ENCODE measurements at regions not wholly inside any gene's neighbourhood (a gene's known extent, or its start where the extent isn't known, plus 50 kb on each side); places are given as distances from the start of the nearest gene placed in this dataset.

- Histone ChIP-seq H4K20me1 (ENCODE audit: control insufficient read depth, insufficient read depth, insufficient read length) (no peaks in the 10 kb centered on the region), H3K9me3 (ENCODE audit: control insufficient read depth, low read depth, low read length) (no peaks in the 10 kb centered on the region), H3K23ac (ENCODE audit: insufficient read length, low read depth, low read length) (no peak overlapping the region), H2BK5ac (ENCODE audit: insufficient read length, low read length) (no peak overlapping the region), H3T11ph (ENCODE audit: low read length) (no peak overlapping the region), H3K4me1 (ENCODE audit: insufficient read depth, low read length) (0 out of 2 replicates have a peak, but pooled peaks cover 5% of the 10 kb centered on the region), H2AFZ (ENCODE audit: low read length) (no peak overlapping the region), H2BK12ac (ENCODE audit: insufficient read length, low read depth, low read length) (no peak overlapping the region), H2BK15ac (ENCODE audit: low read depth, low read length) (no peak overlapping the region), H3K4me2 (ENCODE audit: insufficient read depth, insufficient read length, low read length) (no peak overlapping the region), H3K4ac (ENCODE audit: low read depth, low read length) (no peak overlapping the region), H3K27ac (ENCODE audit: insufficient read length, low read depth, low read length) (no peak overlapping the region), H2AK5ac (ENCODE audit: insufficient read length, low read length) (no peak overlapping the region), H3K79me2 (ENCODE audit: insufficient read depth, low read length) (no peaks in the 10 kb centered on the region), H4K8ac (replicated peaks; ENCODE audit: insufficient read length, low read depth, low read length) (no peak overlapping the region), H3K23me2 (ENCODE audit: insufficient read length, low read depth, low read length, poor library complexity, severe bottlenecking) (no peaks in the 10 kb centered on the region), H3K14ac (ENCODE audit: insufficient read depth, low read length) (no peak overlapping the region), H4K5ac (ENCODE audit: insufficient read length, low read depth, low read length) (no peak overlapping the region), H3K79me1 (ENCODE audit: insufficient read depth, low read depth, low read length, poor library complexity, severe bottlenecking) (no peaks in the 10 kb centered on the region), H3K56ac (ENCODE audit: insufficient read length, low read depth, low read length) (no peak overlapping the region), H4K91ac (ENCODE audit: insufficient read length, low read depth, low read length) (no peak overlapping the region), H3K9ac (ENCODE audit: extremely low read depth, insufficient read length, low read length) (no peak overlapping the region), H2BK120ac (ENCODE audit: low read depth, low read length, poor library complexity, severe bottlenecking) (no peak overlapping the region), H3K27me3 (ENCODE audit: insufficient read depth, low read length) (no peaks in the 10 kb centered on the region), H2BK20ac (ENCODE audit: low read depth, low read length, poor library complexity, severe bottlenecking) (no peak overlapping the region), H3K18ac (ENCODE audit: insufficient read length, low read depth, low read length) (no peak overlapping the region)
- WGBS (ENCODE audit: extremely low coverage, insufficient read length, low lambda C conversion rate) = no CpG with 5 or more reads among the region's 4 CpGs
- no peak for DNase-seq
- Mint-ChIP-seq H3K27me3 (ENCODE audit: low read depth) (peaks cover 9% of the 10 kb centered on the region), H3K36me3 (ENCODE audit: insufficient read depth in 1 of 3, low read depth in 3 of 3) (peaks cover 0 to 4% (median 0%) of the 10 kb centered on the region in 3 experiments; a peak in 4 of 7 replicates), H3K4me3 (no peak overlapping the region), H3K9me3 (peaks cover 3 to 8% of the 10 kb centered on the region in 2 experiments; a peak in 4 of 5 replicates), H3K27ac (no peak overlapping the region), H3K4me1 (peaks cover 26 to 37% of the 10 kb centered on the region in 2 experiments)
- TF ChIP-seq CTCF (conservative IDR thresholded peaks at IDR 0.05) = no peak
Measured at GRCh38 chr11:133745791-133746190, 99.5 kb downstream of the SPATA19 start.

All from H9 (cell line).